ENCODE measurements at regions not wholly inside any gene's neighbourhood (a gene's known extent, or its start where the extent isn't known, plus 50 kb on each side); places are given as distances from the start of the nearest gene placed in this dataset.
"Not testable (repeated sequence)": the region's sequence is repeated elsewhere in the genome, so short reads cannot be mapped to it uniquely, and the experiment has no call there.

DNA sequence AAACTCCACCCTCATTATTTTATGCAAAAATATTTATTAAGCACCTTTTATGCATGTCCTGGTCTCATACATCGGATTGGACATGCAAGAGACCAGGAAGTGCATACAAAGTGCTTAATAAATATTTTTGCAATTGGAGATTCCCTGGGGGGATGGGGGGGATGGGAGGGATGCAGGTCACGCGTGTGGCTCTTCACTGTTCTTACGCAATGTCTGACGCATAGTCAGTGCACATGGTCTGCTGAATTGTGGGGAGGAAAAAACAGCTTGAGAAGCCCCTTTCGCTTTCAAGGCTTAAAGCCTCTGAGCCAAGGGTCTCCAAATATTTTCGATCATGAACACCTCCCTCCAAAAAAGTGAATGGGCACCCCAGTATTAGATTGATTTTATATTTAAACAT lies 96.7 kb upstream of the XYLT1 start:
- no peak for FAIRE-seq

DNA sequence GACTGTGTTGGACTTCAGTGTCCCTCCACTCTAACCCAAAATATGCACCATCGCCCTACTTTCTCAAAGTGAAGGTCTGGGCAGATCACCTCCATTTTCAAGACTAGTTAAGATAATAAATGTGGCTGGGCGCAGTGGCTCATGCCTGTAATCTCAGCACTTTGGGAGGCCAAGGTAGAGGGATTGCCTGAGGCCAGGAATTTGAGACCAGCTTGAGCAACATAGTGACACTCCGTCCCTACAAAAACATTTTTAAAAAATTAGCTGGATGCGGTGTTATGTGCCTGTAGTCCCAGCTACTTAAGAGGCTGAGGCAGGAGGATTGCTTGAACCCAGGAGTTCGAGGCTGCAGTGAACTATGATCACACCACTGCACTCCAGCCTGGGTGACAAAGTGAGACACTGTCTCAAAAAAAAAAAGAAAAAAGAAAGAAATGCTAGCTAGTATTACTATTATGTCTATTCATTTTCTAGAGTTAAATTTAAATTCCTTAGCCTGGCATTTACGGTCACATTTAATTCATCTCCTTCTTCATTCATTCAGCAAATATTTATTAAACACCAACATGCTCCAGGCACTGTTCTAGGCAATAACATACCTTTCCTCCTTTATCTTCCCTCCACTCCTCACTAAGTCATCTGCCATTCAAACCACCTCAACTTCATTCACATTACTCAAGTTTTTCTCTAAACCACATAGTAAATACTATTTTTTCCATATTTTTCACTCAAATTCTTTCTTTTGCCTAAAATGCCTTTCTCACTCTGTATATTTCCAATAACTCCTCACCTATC lies 96.1 kb upstream of the XYLT1 start:
- no peak for FAIRE-seq

GRCh38 chr16:17566075-17566474 lies 95.3 kb upstream of the XYLT1 start:
- no peak for FAIRE-seq

DNA sequence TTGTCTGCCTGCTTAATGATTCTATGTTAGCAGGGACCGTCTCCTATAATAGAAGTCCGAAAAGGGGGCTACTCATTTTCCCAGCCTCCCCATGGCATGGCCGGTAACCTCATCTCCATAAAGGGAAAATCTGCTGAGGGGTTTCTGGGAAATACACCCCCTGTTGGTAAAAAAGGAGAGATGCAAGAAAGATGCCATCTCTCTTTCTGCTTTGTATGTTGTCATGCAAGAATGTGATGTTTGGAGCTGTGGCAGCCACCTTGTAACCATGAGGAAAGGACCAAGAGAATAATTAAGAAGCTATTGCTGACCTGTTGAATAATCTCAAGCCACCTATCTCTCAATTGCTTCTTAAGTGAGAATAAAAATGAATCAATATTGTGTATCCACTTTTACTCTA lies 94.8 kb upstream of the XYLT1 start:
- FAIRE-seq: no peak

- no peak for FAIRE-seq
Observed at GRCh38 chr16:17564856-17565255, 94.1 kb upstream of the XYLT1 start.

GRCh38 chr16:17563323-17564091 lies 92.7 kb upstream of the XYLT1 start:
- no peak for FAIRE-seq

DNA sequence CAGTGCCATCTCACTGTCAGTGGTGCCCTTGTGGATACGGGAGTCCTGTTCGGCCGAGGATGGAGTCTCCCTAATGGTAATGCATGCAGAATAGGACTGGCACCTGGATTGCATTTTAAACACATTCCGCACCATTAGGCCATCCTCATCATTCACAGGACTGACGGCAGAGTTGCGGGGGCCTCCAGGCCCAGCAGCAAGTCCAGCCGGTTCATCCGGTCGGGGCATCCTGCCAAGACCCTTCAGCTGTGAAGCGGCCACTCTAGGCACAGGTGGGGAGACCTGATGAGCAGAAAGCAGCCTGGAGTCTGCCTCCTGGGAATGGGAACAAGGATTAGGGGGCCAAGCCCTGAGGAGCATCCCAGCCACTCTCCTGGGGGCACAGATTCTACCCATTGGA lies 90.3 kb upstream of the XYLT1 start:
- no peak for FAIRE-seq

GRCh38 chr16:17560548-17560947 lies 89.8 kb upstream of the XYLT1 start:
- no peak for FAIRE-seq

- no peak for FAIRE-seq
Observed at GRCh38 chr16:17559394-17559793, 88.6 kb upstream of the XYLT1 start.

GRCh38 chr16:17557949-17558348 lies 87.2 kb upstream of the XYLT1 start:
- no peak for FAIRE-seq

DNA sequence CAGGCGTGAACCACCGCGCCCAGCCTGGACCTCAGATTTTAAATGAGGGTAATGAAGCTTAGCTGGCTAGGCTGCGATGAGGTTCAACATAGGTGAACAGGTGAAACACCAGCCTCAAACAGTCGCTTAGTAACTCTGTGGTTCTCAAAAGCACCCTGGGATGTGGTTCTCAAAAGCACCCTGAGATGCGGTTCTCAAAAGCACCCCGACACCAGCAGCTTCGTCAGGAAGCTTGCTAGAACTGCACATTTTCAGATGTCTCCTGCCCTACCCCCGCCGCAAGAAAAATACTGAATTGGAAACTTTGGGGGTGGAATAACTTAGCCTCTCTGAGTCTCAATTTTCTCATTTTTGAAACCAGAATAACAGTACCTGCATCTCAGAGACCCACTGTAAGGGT lies 86.7 kb upstream of the XYLT1 start:
- no peak for FAIRE-seq

- no peak for FAIRE-seq
Observed at GRCh38 chr16:17556276-17557052, 85.7 kb upstream of the XYLT1 start.

DNA sequence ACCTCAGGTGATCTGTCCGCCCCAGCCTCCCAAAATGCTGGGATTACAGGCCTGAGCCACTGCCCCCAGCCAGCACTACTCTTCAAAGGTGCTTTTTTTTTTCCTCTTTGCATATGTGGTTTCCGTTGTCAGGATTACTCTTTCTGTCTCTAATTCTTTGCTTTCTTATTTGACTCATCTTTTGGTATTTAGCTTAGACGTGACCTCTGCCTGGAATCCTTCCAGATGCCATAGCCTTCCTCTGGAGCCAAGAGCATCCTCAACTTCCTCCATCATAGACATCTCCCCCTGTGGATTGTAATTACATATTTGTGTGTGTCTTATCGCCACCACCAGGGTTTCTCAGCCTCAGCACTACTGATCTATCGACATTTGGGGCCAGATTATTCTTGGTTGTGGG lies 84.4 kb upstream of the XYLT1 start:
- no peak for FAIRE-seq

GRCh38 chr16:17552351-17552750 lies 81.6 kb upstream of the XYLT1 start:
- no peak for FAIRE-seq

GRCh38 chr16:17551682-17552081 lies 80.9 kb upstream of the XYLT1 start:
- not testable (repeated sequence) for FAIRE-seq

- FAIRE-seq: no peak
Observed at GRCh38 chr16:17548825-17549224, 78.1 kb upstream of the XYLT1 start.

DNA sequence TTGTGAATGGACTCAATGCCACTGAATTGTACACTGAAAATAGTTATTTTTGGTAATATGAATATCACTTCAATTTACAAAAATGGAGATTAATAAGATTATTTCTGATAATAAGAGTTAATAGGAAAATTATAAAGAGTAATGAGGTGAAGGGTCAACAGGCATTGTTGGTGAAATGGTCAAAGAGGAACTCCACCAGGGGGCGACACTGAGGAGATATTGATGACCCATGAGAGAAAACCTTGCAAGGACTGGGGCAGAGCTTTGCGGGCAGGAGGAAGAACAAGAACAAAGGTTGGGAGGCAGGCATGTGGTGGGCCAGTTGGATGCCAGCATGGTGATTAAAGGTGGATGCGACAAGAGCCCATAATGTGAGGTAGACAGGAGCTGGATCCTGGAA lies 74.0 kb upstream of the XYLT1 start:
- no peak for FAIRE-seq

DNA sequence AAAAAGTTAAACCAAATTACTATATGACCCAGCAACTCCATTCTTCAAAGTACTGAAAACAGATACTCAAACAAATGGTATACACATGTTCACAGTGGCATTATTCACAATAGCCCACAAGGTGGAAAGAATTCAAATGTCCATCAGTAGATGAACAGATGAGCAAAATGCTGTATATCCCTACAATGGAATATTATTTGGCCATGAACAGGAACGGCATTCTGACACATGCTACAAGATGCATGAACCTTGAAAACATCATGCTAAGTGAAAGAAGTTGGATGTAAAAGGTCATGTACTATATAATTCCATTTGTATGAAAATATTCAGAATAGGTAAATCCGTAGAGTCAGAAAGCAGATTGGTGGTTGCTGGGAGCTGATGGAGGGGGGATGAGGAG lies 73.5 kb upstream of the XYLT1 start:
- no peak for FAIRE-seq

DNA sequence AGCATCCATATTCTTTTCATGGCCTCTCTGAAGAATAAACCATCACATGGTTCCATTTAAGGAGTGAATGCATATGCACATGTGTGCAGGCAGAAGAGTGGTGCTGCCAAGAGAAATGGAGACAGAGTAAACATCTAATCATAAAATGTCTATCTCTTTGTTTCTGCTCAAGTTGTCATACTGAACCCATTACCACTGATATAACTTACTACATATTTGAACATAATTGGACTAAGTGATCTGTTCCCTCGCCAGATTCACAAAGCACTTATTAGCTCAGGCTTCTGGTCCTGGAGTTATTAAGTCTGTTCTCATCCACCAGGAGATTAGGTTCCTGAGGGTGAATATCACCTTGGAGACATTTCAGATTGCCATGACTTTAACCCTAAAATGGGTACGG lies 72.3 kb upstream of the XYLT1 start:
- no peak for FAIRE-seq

GRCh38 chr16:17541324-17541723 lies 70.6 kb upstream of the XYLT1 start:
- FAIRE-seq: no peak

DNA sequence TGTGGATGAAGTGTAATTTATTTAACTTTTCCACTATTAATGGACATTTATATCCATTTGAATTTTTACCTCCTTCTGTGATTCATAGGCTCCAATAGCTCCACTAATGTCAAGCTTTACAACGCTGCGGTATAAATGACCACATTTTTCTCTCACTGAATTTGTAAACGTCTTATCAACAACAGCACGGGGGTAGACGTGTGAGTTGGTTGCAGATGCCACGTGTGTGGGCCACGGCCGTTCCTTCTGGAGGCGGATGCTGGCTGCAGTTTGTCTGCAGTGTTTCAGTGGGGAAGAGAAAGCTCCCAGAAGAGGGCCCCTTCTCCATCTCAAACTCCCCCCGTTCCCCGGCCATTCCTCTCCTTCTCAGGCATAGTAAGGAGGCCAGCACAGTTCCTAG lies 68.2 kb upstream of the XYLT1 start:
- no peak for FAIRE-seq

- no peak for FAIRE-seq
Observed at GRCh38 chr16:17532338-17532995, 61.7 kb upstream of the XYLT1 start.
